T-helper 2 cell treated with Interferon-gamma antibody and Interleukin-4, amounts not matched to agents 5 μg/mL and 100 μg/mL, for 36 hours (primary cell): ENCODE measurements at regions not wholly inside any gene's neighbourhood (a gene's known extent, or its start where the extent isn't known, plus 50 kb on each side); places are given as distances from the start of the nearest gene placed in this dataset.
"Not testable (repeated sequence)": the region's sequence is repeated elsewhere in the genome, so short reads cannot be mapped to it uniquely, and the experiment has no call there.

Experiments used
- DNase-seq: peaks from one replicate; pipeline ENCODE4 v3.0.0; 2021; ENCODE audit warnings: low spot score
- H3K27ac Mint-ChIP-seq: one replicate; pipeline ENCODE4 v1.8.0; 2021; ENCODE audit warnings: mild to moderate bottlenecking, mixed read lengths
- H3K27me3 Mint-ChIP-seq: one replicate; pipeline ENCODE4 v1.8.0; 2021; ENCODE audit warnings: low read depth, mixed read lengths
- H3K36me3 Mint-ChIP-seq: one replicate; pipeline ENCODE4 v1.8.0; 2021; ENCODE audit warnings: low read depth, mixed read lengths
- H3K4me1 Mint-ChIP-seq: one replicate; pipeline ENCODE4 v1.8.0; 2021; ENCODE audit warnings: low read depth, mixed read lengths
- H3K4me3 Mint-ChIP-seq: one replicate; pipeline ENCODE4 v1.8.0; 2022; ENCODE audit warnings: mild to moderate bottlenecking, moderate library complexity, mixed read lengths
- H3K9me3 Mint-ChIP-seq: one replicate; pipeline ENCODE4 v1.8.0; 2021; ENCODE audit warnings: mixed read lengths

- Mint-ChIP-seq H3K4me3 (no peak overlapping the region), H3K27me3 (peaks cover 7% of the 10 kb centered on the region), H3K27ac (no peak overlapping the region)
Observed at GRCh38 chr1:173307845-173308244, 100.7 kb upstream of the TNFSF4 start.

GRCh38 chr1:173314656-173315055 lies 107.5 kb upstream of the TNFSF4 start:
- Mint-ChIP-seq H3K36me3 (no peaks in the 10 kb centered on the region), H3K27ac (no peak overlapping the region), H3K9me3 (peaks cover 4% of the 10 kb centered on the region), H3K4me1 (no peaks in the 10 kb centered on the region), H3K27me3 (peaks cover 9% of the 10 kb centered on the region), H3K4me3 (no peak overlapping the region)
- no peak for DNase-seq

More at GRCh38 chr1:173307845-173308244, 100.7 kb upstream of the TNFSF4 start:
- no peak for DNase-seq
- no peaks in the 10 kb centered on the region for H3K36me3 Mint-ChIP-seq
- peaks cover 4% of the 10 kb centered on the region for H3K9me3 Mint-ChIP-seq
- no peaks in the 10 kb centered on the region for H3K4me1 Mint-ChIP-seq

GRCh38 chr1:173315296-173315695 lies 108.2 kb upstream of the TNFSF4 start:
- no peak for DNase-seq
- Mint-ChIP-seq H3K9me3 (no peaks in the 10 kb centered on the region), H3K27ac (no peak overlapping the region), H3K4me1 (no peaks in the 10 kb centered on the region), H3K36me3 (no peaks in the 10 kb centered on the region), H3K4me3 (no peak overlapping the region), H3K27me3 (peaks cover 7% of the 10 kb centered on the region)

DNA sequence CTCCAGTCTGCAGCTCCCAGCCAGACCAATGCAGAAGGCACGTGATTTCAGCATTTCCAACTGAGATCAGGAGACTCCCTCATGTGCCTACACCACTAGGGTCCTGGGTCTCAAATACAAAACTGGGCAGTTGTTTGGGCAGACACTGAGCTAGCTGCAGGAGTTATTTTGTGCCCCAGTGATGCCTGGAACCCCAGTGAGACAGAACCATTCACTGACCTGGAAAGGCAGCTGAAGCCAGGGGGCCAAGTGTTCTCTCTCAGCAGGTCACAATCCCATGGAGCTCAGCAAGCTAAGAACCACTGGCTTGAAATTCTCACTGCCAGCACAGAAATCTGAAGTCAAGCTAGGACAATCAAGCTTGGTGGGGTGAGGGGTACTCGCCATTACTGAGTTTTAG lies 111.7 kb upstream of the TNFSF4 start:
- no peak overlapping the region for H3K4me3 Mint-ChIP-seq
- peaks cover 4% of the 10 kb centered on the region for H3K27me3 Mint-ChIP-seq
- peaks cover 7% of the 10 kb centered on the region for H3K9me3 Mint-ChIP-seq
- H3K27ac Mint-ChIP-seq, result no peak overlapping the region
- no peak for DNase-seq
- H3K4me1 Mint-ChIP-seq, result no peaks in the 10 kb centered on the region
- no peaks in the 10 kb centered on the region for H3K36me3 Mint-ChIP-seq

GRCh38 chr1:173324352-173324751 lies 117.2 kb upstream of the TNFSF4 start:
- not testable (repeated sequence) for H3K27me3 Mint-ChIP-seq, H3K4me3 Mint-ChIP-seq, H3K36me3 Mint-ChIP-seq, H3K4me1 Mint-ChIP-seq, DNase-seq, H3K27ac Mint-ChIP-seq
- H3K9me3 Mint-ChIP-seq, result peaks cover 11% of the 10 kb centered on the region

DNA sequence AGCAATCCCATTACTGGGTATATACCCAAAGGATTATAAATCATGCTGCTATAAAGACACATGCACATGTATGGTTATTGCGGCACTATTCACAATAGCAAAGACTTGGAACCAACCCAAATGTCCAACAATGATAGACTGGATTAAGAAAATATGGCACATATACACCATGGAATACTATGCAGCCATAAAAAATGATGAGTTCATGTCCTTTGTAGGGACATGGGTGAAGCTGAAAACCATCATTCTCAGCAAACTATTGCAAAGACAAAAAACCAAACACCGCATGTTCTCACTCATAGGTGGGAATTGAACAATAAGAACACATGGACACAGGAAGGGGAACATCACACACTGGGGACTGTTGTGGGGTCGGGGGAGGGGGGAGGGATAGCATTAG lies 120.9 kb upstream of the TNFSF4 start:
- not testable (repeated sequence) for DNase-seq, H3K9me3 Mint-ChIP-seq, H3K27ac Mint-ChIP-seq, H3K4me3 Mint-ChIP-seq, H3K27me3 Mint-ChIP-seq, H3K36me3 Mint-ChIP-seq
- peaks cover 13% of the 10 kb centered on the region for H3K4me1 Mint-ChIP-seq

DNA sequence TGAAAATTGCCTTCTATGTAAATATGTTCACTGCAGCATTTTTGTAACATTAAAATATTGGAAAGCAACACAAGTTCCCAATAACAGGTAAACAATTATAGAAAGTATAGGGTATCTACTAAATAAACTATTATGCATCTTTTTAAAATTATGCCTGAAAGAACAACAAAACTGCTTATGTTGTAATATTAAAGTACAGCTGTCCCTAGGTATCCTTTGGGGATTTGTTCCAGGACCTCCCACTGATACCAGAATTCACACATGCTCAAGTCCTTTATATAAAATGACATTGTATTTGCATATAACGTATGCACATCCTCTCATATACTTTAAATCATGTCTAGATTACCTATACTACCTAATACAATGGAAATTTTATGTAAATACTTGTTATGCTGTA lies 121.8 kb upstream of the TNFSF4 start:
- no peak overlapping the region for H3K27ac Mint-ChIP-seq
- no peaks in the 10 kb centered on the region for H3K27me3 Mint-ChIP-seq
- DNase-seq, result no peak
- peaks cover 4% of the 10 kb centered on the region for H3K9me3 Mint-ChIP-seq
- no peak overlapping the region for H3K4me3 Mint-ChIP-seq
- H3K4me1 Mint-ChIP-seq, result peaks cover 14% of the 10 kb centered on the region
- no peaks in the 10 kb centered on the region for H3K36me3 Mint-ChIP-seq

- no peak for DNase-seq
- Mint-ChIP-seq H3K4me3 (no peak overlapping the region), H3K27me3 (no peaks in the 10 kb centered on the region), H3K36me3 (no peaks in the 10 kb centered on the region), H3K4me1 (peaks cover 14% of the 10 kb centered on the region), H3K27ac (no peak overlapping the region), H3K9me3 (no peaks in the 10 kb centered on the region)
Observed at GRCh38 chr1:173329726-173330125, 122.6 kb upstream of the TNFSF4 start.

DNA sequence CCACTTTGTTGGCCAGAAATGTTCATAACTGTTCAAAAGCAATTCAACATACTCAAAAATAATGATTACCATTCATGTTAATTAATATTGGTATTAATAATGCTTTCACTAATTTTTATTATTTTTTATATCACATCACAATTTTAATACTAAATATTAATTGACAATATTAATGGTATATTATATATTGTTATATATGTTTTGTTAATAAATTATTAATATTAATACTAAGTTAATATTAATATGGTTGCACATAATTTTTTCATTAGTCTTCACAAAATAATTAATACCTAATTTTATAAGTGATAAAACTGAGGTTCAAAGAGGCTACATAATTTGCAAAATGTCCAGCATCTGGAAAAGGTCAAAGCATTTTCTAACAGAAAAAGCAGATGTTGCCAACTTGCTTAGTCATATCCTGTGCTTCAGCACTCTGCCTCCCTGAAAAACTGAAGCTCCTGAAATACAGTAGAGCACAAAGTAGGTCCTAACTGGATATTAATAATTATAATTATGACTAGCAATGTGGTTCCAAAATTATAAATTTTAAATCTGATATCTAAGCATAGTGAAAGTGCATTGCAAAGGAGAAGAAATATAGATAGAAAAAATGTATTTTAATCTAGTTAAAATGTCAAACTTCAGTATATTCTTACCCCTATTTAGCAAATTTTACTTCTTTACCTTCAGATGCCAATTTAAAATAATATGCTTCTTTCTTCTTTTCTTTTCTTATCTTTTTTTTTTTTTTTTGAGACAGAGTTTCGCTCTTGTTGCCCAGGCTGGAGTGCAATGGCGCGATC lies 123.2 kb upstream of the TNFSF4 start:
- H3K27ac Mint-ChIP-seq, result no peak overlapping the region

GRCh38 chr1:173330952-173331548 lies 123.9 kb upstream of the TNFSF4 start:
- not testable (repeated sequence) for H3K9me3 Mint-ChIP-seq, H3K36me3 Mint-ChIP-seq, DNase-seq, H3K27me3 Mint-ChIP-seq
- H3K27ac Mint-ChIP-seq, result peak overlapping the region; percentile 69
- H3K4me1 Mint-ChIP-seq, result peaks cover 14% of the 10 kb centered on the region
- H3K4me3 Mint-ChIP-seq, result peak overlapping the region; percentile 52

More for the DNA sequence above, 123.2 kb upstream of the TNFSF4 start:
- Mint-ChIP-seq H3K4me3 (peak overlapping the region; percentile 52), H3K27me3 (no peaks in the 10 kb centered on the region), H3K4me1 (peaks cover 14% of the 10 kb centered on the region), H3K9me3 (no peaks in the 10 kb centered on the region), H3K36me3 (no peaks in the 10 kb centered on the region)
- DNase-seq, result no peak

DNA sequence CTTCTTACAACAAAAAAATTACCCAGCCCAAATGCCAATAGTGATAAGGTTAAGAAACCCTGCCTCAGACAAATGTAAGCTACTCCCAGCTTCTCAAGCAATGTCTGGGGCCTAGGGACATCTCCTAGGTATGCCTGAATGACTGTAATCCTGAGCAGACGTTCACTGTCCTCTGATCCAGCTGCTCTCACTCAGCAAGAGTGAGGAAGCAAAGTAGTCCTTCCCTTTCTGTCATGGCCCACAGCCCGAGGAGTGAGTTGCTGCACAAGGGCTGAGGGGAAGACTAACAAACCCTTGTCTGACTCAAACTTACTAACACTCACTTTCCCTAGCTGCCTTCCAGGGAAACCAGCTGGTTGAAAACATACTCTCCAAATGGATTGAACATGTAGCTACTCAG lies 124.9 kb upstream of the TNFSF4 start:
- no peaks in the 10 kb centered on the region for H3K9me3 Mint-ChIP-seq
- no peaks in the 10 kb centered on the region for H3K36me3 Mint-ChIP-seq
- H3K27ac Mint-ChIP-seq, result no peak overlapping the region
- no peak for DNase-seq
- H3K27me3 Mint-ChIP-seq, result no peaks in the 10 kb centered on the region
- H3K4me1 Mint-ChIP-seq, result peaks cover 14% of the 10 kb centered on the region
- no peak overlapping the region for H3K4me3 Mint-ChIP-seq

DNA sequence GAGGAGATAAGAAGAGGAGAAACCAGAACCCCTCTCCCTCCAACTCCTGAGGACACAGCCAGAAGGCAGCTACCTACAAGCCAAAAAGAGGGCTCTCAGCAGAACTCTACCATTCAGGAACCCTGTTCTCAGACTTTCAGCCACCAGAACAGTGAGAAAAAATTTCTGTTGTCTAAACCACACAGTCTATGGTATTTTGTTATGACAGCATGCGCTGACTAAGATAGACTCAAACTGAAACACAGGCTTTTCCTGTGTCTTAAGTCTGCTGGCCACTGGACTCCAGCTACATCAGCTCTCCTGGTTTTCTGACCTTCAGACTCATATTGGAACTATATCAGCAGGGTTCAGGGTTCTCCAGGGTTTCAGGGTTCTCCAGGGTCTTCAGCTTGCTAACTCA lies 126.5 kb upstream of the TNFSF4 start:
- no peaks in the 10 kb centered on the region for H3K9me3 Mint-ChIP-seq
- DNase-seq, result no peak
- no peaks in the 10 kb centered on the region for H3K36me3 Mint-ChIP-seq
- peaks cover 14% of the 10 kb centered on the region for H3K4me1 Mint-ChIP-seq
- no peak overlapping the region for H3K27ac Mint-ChIP-seq
- H3K4me3 Mint-ChIP-seq, result no peak overlapping the region
- no peaks in the 10 kb centered on the region for H3K27me3 Mint-ChIP-seq

- H3K36me3 Mint-ChIP-seq, result no peaks in the 10 kb centered on the region
- H3K27me3 Mint-ChIP-seq, result no peaks in the 10 kb centered on the region
- peaks cover 3% of the 10 kb centered on the region for H3K4me1 Mint-ChIP-seq
- no peaks in the 10 kb centered on the region for H3K9me3 Mint-ChIP-seq
- H3K27ac Mint-ChIP-seq, result no peak overlapping the region
- no peak for DNase-seq
- no peak overlapping the region for H3K4me3 Mint-ChIP-seq
Observed at GRCh38 chr1:173337126-173337525, 130.0 kb upstream of the TNFSF4 start.

DNA sequence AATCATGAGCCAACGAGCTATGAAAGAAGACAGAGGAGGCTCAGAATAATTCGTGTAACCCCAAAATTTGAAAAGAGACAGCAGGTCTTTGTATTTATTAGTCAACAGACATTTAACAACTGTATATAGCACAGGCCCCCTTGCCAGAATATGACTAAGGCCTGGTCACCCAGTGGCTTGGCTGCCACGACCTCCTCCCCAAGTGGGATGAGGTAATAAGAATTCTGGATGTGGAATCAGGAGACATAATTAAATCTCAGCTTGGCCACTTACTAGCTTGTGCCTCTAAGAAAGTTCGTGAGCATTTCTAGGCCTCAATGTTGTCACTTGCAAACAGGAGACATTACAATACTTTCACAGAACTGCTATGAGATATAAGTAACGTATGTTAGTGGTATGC lies 134.2 kb upstream of the TNFSF4 start:
- no peak overlapping the region for H3K4me3 Mint-ChIP-seq
- no peaks in the 10 kb centered on the region for H3K9me3 Mint-ChIP-seq
- no peaks in the 10 kb centered on the region for H3K4me1 Mint-ChIP-seq
- H3K27ac Mint-ChIP-seq, result no peak overlapping the region
- H3K27me3 Mint-ChIP-seq, result peaks cover 3% of the 10 kb centered on the region
- H3K36me3 Mint-ChIP-seq, result no peaks in the 10 kb centered on the region
- no peak for DNase-seq

DNA sequence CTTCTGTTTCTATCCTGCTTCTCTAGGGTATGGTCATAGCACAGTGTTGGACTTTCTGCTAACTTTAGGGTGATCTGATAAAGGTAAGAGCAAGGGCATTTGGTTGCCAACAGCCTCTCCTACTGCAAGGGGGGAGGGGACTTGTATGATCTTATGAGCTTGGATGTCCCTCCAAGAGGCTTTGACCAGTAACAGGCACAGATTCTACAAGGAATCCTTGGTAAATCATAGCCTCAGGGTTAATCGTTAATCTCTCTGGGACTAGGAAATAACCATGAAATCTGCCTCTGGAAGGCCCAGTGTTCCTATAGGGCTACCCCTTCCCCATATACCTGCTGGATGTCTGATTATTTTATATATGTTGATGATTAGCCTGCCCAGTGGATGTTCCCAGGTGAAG lies 134.8 kb upstream of the TNFSF4 start:
- Mint-ChIP-seq H3K36me3 (no peaks in the 10 kb centered on the region), H3K4me1 (no peaks in the 10 kb centered on the region), H3K27me3 (peaks cover 5% of the 10 kb centered on the region), H3K4me3 (no peak overlapping the region), H3K27ac (no peak overlapping the region), H3K9me3 (no peaks in the 10 kb centered on the region)
- no peak for DNase-seq
